Mesendoderm (in vitro differentiated cells): ENCODE measurements at regions not wholly inside any gene's neighbourhood (a gene's known extent, or its start where the extent isn't known, plus 50 kb on each side); places are given as distances from the start of the nearest gene placed in this dataset.

Experiments
- DNase-seq: peaks from one replicate; pipeline ENCODE4 v3.0.0; 2013
- H2AK5ac ChIP-seq: 2 replicates; pipeline ENCODE4 v1.6.1; 2013; ENCODE audit warnings: low read length, inconsistent platforms
- H2BK120ac ChIP-seq: 2 replicates; pipeline ENCODE4 v1.6.1; 2013; ENCODE audit warnings: low read depth, mild to moderate bottlenecking, low read length, moderate library complexity, mixed read lengths
- H2BK15ac ChIP-seq: replicated peaks from 2 replicates; pipeline ENCODE4 v1.6.1; 2013; ENCODE audit warnings: low read depth, mild to moderate bottlenecking, moderate library complexity
- H2BK5ac ChIP-seq: 2 replicates; pipeline ENCODE4 v1.6.1; 2013; ENCODE audit warnings: low read length, inconsistent platforms
- H3K18ac ChIP-seq: 2 replicates; pipeline ENCODE4 v1.6.1; 2013; ENCODE audit warnings: mild to moderate bottlenecking, low read length, mixed read lengths
- H3K23ac ChIP-seq: one replicate; pipeline ENCODE4 v1.6.1; 2013; ENCODE audit warnings: low read length
- H3K27ac ChIP-seq: 2 replicates; pipeline ENCODE4 v1.5.1; 2013; ENCODE audit warnings: low read depth, mild to moderate bottlenecking, inconsistent platforms, low read length, moderate library complexity
- H3K27me3 ChIP-seq: 2 replicates; pipeline ENCODE4 v1.6.1; 2013; ENCODE audit warnings: low read length, control low read depth, mild to moderate bottlenecking, inconsistent platforms; ENCODE audit not compliant: insufficient read depth, poor library complexity
- H3K36me3 ChIP-seq: 2 replicates; pipeline ENCODE4 v1.6.1; 2013; ENCODE audit warnings: low read length, inconsistent platforms; ENCODE audit not compliant: control insufficient read depth, insufficient read depth
- H3K4ac ChIP-seq: one replicate; pipeline ENCODE4 v1.6.1; 2013; ENCODE audit warnings: low read depth, mild to moderate bottlenecking, low read length, moderate library complexity
- H3K4me1 ChIP-seq: 2 replicates; pipeline ENCODE4 v1.6.1; 2013; ENCODE audit warnings: low read depth, low read length, inconsistent platforms; ENCODE audit not compliant: control insufficient read depth
- H3K4me2 ChIP-seq: 2 replicates; pipeline ENCODE4 v1.6.1; 2013; ENCODE audit warnings: low read length
- H3K4me3 ChIP-seq: 2 replicates; pipeline ENCODE4 v1.5.1; 2013; ENCODE audit warnings: mild to moderate bottlenecking, low read length
- H3K56ac ChIP-seq: one replicate; pipeline ENCODE4 v1.6.1; 2013; ENCODE audit warnings: low read length
- H3K79me1 ChIP-seq: 2 replicates; pipeline ENCODE4 v1.6.1; 2013; ENCODE audit warnings: low read length, inconsistent platforms
- H3K79me2 ChIP-seq: 2 replicates; pipeline ENCODE4 v1.6.1; 2013; ENCODE audit warnings: mild to moderate bottlenecking, low read length; ENCODE audit not compliant: control insufficient read depth, insufficient read depth
- H3K9ac ChIP-seq: 2 replicates; pipeline ENCODE4 v1.6.1; 2013; ENCODE audit warnings: low read length, inconsistent platforms
- H4K5ac ChIP-seq: one replicate; pipeline ENCODE4 v1.6.1; 2013; ENCODE audit warnings: low read length
- H4K8ac ChIP-seq: one replicate; pipeline ENCODE4 v1.6.1; 2013; ENCODE audit warnings: low read depth, mild to moderate bottlenecking, control low read depth, low read length, moderate library complexity
- WGBS: extraction: QIAGEN DNeasy Blood & Tissue Kit; methylation state at CpG from one replicate; pipeline ENCODE4 v1.1.7; 2013; ENCODE audit warnings: low lambda C conversion rate, missing lambda C conversion rate; ENCODE audit not compliant: insufficient coverage; ENCODE audit errors: extremely low coverage; 5-methylcytosine and 5-hydroxymethylcytosine counted together

DNA sequence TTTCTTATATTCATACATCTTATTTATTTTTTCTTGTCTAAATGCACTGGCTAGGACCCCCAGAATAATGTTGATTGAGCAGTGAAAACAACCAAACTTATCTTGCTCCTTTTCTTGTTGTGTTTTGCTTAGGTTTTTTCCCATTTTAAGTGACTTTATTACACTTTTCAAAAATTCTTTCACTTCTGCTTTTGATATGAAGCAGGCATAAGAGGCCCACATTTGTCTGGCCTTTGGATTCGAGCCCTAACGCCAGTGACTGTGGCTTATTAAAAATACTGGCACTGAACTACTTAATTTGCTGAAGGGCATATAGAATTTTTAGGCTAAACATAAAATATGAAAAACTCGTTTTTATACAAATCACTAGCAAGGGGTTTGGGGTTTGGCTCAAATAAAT is 197.0 kb downstream of the ASB9 start:
- H3K56ac ChIP-seq, result no peak overlapping the region
- no peak overlapping the region for H3K18ac ChIP-seq
- no peak overlapping the region for H3K9ac ChIP-seq
- no peak overlapping the region for H2BK120ac ChIP-seq
- H3K4ac ChIP-seq, result no peak overlapping the region
- DNase-seq, result no peak
- H3K79me1 ChIP-seq, result no peaks in the 10 kb centered on the region
- H4K5ac ChIP-seq, result no peak overlapping the region
- no peaks in the 10 kb centered on the region for H3K4me1 ChIP-seq
- H3K79me2 ChIP-seq, result no peaks in the 10 kb centered on the region
- no CpG with 5 or more reads among the region's 3 CpGs for WGBS
- H2BK5ac ChIP-seq, result no peak overlapping the region
- H2BK15ac ChIP-seq, result no peak overlapping the region
- H3K36me3 ChIP-seq, result no peaks in the 10 kb centered on the region
- no peak overlapping the region for H3K4me3 ChIP-seq
- no peak overlapping the region for H3K27ac ChIP-seq
- H3K4me2 ChIP-seq, result no peak overlapping the region
- H3K23ac ChIP-seq, result no peak overlapping the region
- no peak overlapping the region for H4K8ac ChIP-seq
- H2AK5ac ChIP-seq, result no peak overlapping the region
- H3K27me3 ChIP-seq, result no peaks in the 10 kb centered on the region

DNA sequence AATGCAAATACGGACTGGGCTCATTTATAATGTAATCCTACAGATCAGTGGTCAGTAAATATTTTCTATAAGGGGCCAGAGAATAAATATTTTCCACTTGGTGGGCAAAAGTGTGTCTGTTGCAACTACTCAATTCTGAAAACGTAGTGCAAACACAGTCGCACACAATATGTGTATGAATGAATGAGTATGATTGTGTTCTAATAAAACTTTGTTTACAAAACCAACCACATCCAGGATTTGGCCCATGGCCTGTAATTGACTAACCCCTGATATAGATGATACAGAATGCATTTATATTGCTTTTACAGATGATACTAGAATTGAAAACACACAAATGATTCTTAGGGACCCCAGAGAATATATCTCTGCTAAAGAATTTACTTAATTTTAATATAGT is 197.6 kb downstream of the ASB9 start:
- no peak overlapping the region for H2BK120ac ChIP-seq
- no peaks in the 10 kb centered on the region for H3K27me3 ChIP-seq
- H3K4ac ChIP-seq, result no peak overlapping the region
- no peak overlapping the region for H2BK15ac ChIP-seq
- no peaks in the 10 kb centered on the region for H3K79me2 ChIP-seq
- no peaks in the 10 kb centered on the region for H3K4me1 ChIP-seq
- H3K36me3 ChIP-seq, result no peaks in the 10 kb centered on the region
- no peak overlapping the region for H3K23ac ChIP-seq
- H3K18ac ChIP-seq, result no peak overlapping the region
- H4K5ac ChIP-seq, result no peak overlapping the region
- no peak overlapping the region for H2BK5ac ChIP-seq
- H4K8ac ChIP-seq, result no peak overlapping the region
- no peak overlapping the region for H3K9ac ChIP-seq
- H3K4me2 ChIP-seq, result no peak overlapping the region
- no peak overlapping the region for H2AK5ac ChIP-seq
- no peak for DNase-seq
- WGBS, result no CpG with 5 or more reads among the region's 3 CpGs
- H3K56ac ChIP-seq, result no peak overlapping the region
- H3K79me1 ChIP-seq, result no peaks in the 10 kb centered on the region
- H3K4me3 ChIP-seq, result no peak overlapping the region
- no peak overlapping the region for H3K27ac ChIP-seq

- no peaks in the 10 kb centered on the region for H3K79me1 ChIP-seq
- H3K27me3 ChIP-seq, result no peaks in the 10 kb centered on the region
- no peak overlapping the region for H2BK120ac ChIP-seq
- H4K8ac ChIP-seq, result no peak overlapping the region
- H3K4ac ChIP-seq, result no peak overlapping the region
- no peaks in the 10 kb centered on the region for H3K79me2 ChIP-seq
- no peak overlapping the region for H2BK5ac ChIP-seq
- H3K56ac ChIP-seq, result no peak overlapping the region
- DNase-seq, result peak; percentile 10
- no peak overlapping the region for H2BK15ac ChIP-seq
- no peak overlapping the region for H3K9ac ChIP-seq
- no peaks in the 10 kb centered on the region for H3K36me3 ChIP-seq
- H3K23ac ChIP-seq, result no peak overlapping the region
- no peak overlapping the region for H4K5ac ChIP-seq
- no CpG with 5 or more reads among the region's 2 CpGs for WGBS
- no peak overlapping the region for H3K18ac ChIP-seq
- H2AK5ac ChIP-seq, result no peak overlapping the region
- no peaks in the 10 kb centered on the region for H3K4me1 ChIP-seq
- no peak overlapping the region for H3K4me3 ChIP-seq
- H3K4me2 ChIP-seq, result no peak overlapping the region
- H3K27ac ChIP-seq, result no peak overlapping the region
Measured at GRCh38 chrX:15059474-15059873, 186.3 kb downstream of the MOSPD2 start.

DNA sequence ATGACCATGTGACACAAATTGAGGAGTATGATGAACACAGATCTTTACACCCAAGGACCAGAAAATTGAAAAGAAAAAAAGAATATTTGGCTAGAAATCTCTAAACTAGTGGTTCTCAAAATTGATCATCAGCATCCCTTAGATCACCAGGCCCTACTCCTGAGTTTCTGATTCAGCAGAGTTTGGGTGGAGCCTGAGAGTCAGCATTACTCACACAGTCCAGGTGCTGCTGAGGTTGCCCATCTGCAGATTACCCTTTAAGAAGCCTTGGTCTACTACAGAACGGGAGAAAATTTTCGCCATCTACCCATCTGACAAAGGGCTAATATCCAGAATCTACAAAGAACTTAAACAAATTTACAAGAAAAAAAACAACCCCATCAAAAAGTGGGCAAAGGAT is 182.8 kb downstream of the MOSPD2 start:
- Histone ChIP-seq H3K79me2 (no peaks in the 10 kb centered on the region), H2BK120ac (no peak overlapping the region), H3K27ac (no peak overlapping the region), H4K5ac (no peak overlapping the region), H2BK15ac (no peak overlapping the region), H3K56ac (no peak overlapping the region), H3K27me3 (no peaks in the 10 kb centered on the region), H2AK5ac (no peak overlapping the region), H2BK5ac (no peak overlapping the region), H3K36me3 (no peaks in the 10 kb centered on the region), H3K18ac (no peak overlapping the region), H3K4ac (no peak overlapping the region), H3K4me1 (no peaks in the 10 kb centered on the region), H3K23ac (no peak overlapping the region), H3K4me2 (no peak overlapping the region), H4K8ac (no peak overlapping the region), H3K9ac (no peak overlapping the region), H3K79me1 (no peaks in the 10 kb centered on the region), H3K4me3 (no peak overlapping the region)
- WGBS, result no CpG with 5 or more reads among the region's 2 CpGs
- DNase-seq, result no peak

DNA sequence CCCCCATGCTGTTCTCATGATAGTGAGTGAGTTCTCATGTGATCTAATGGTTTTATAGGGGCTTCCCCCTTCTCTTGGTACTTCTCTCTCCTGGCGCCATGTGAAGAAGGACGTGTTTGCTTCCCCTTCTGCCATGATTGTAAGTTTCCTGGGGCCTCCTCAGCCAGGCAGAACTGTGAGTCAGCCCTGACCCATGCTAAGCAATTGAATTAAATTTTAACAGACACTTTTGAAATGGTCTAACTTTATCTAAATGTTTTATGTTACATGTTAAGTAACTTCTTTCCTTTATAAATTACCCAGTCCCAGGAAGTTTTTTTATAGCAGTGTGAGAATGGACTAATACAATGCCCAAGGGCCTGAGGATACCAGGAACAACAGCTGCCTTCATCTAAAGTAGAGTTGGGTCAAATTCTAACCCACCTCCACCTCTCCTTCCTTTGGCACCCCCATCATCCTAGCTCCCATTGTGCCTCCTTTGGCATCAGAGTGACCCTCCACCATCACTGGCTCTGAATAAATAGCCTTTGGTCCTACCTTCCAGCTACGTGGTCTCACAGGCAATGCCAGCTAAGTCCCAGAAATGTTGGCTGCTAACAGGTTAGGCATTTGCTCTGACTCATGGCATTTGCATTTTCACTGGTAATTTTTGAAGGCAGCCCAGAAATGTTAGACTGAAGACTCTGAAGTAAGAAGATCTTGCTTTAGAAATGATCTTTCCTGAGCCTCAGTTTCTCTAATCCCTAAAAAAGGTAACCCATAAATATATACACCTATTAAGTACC is 182.1 kb downstream of the MOSPD2 start:
- peak; percentile 28 for DNase-seq
- Histone ChIP-seq H3K56ac (no peak overlapping the region), H3K27ac (no peak overlapping the region), H3K4me1 (no peaks in the 10 kb centered on the region), H2BK5ac (no peak overlapping the region), H2BK15ac (no peak overlapping the region), H3K4ac (no peak overlapping the region), H3K4me2 (no peak overlapping the region), H4K8ac (no peak overlapping the region), H3K18ac (no peak overlapping the region), H3K36me3 (no peaks in the 10 kb centered on the region), H2AK5ac (no peak overlapping the region), H3K4me3 (no peak overlapping the region), H3K27me3 (no peaks in the 10 kb centered on the region), H2BK120ac (no peak overlapping the region), H4K5ac (no peak overlapping the region), H3K79me1 (no peaks in the 10 kb centered on the region), H3K79me2 (no peaks in the 10 kb centered on the region), H3K9ac (no peak overlapping the region), H3K23ac (no peak overlapping the region)
- WGBS, result no CpG with 5 or more reads among the region's 3 CpGs

GRCh38 chrX:15050395-15050794 is 177.2 kb downstream of the MOSPD2 start:
- H2BK15ac ChIP-seq, result no peak overlapping the region
- no peak overlapping the region for H4K8ac ChIP-seq
- H3K79me1 ChIP-seq, result no peaks in the 10 kb centered on the region
- WGBS, result no CpG with 5 or more reads among the region's 5 CpGs
- no peaks in the 10 kb centered on the region for H3K27me3 ChIP-seq
- no peak overlapping the region for H3K4me2 ChIP-seq
- H4K5ac ChIP-seq, result no peak overlapping the region
- H3K23ac ChIP-seq, result no peak overlapping the region
- DNase-seq, result no peak
- H3K4me1 ChIP-seq, result no peaks in the 10 kb centered on the region
- no peak overlapping the region for H3K27ac ChIP-seq
- no peak overlapping the region for H2BK5ac ChIP-seq
- H3K56ac ChIP-seq, result no peak overlapping the region
- H3K4ac ChIP-seq, result no peak overlapping the region
- H3K4me3 ChIP-seq, result no peak overlapping the region
- no peak overlapping the region for H2BK120ac ChIP-seq
- H3K79me2 ChIP-seq, result no peaks in the 10 kb centered on the region
- no peak overlapping the region for H3K18ac ChIP-seq
- H3K9ac ChIP-seq, result no peak overlapping the region
- H2AK5ac ChIP-seq, result no peak overlapping the region
- H3K36me3 ChIP-seq, result no peaks in the 10 kb centered on the region
